Brain microvascular endothelial cell (primary cell): ENCODE measurements at regions not wholly inside any gene's neighbourhood (a gene's known extent, or its start where the extent isn't known, plus 50 kb on each side); places are given as distances from the start of the nearest gene placed in this dataset.
"Not testable (repeated sequence)": the region's sequence is repeated elsewhere in the genome, so short reads cannot be mapped to it uniquely, and the experiment has no call there.

Source experiments
- DNase-seq: peaks from one replicate; pipeline ENCODE4 v3.0.0-alpha.2; 2020
- H3K27ac ChIP-seq: fragments of 250-450 bp; sonication (Bioruptor Pico); 2 replicates; pipeline ENCODE4 v1.5.1; 2020; ENCODE audit warnings: mild to moderate bottlenecking, moderate library complexity
- H3K27me3 ChIP-seq: fragments of 250-450 bp; sonication (Bioruptor Pico); replicated peaks from 2 replicates; pipeline ENCODE4 v1.5.1; 2020; ENCODE audit warnings: mild to moderate bottlenecking
- H3K36me3 ChIP-seq: fragments of 250-450 bp; sonication (Bioruptor Pico); replicated peaks from 2 replicates; pipeline ENCODE4 v1.5.1; 2020; ENCODE audit warnings: mild to moderate bottlenecking
- H3K4me3 ChIP-seq: 2 replicates; pipeline ENCODE4 v1.5.1; 2011; ENCODE audit warnings: low read depth, mild to moderate bottlenecking, control low read depth, low read length, moderate library complexity
- in situ Hi-C: cut with HindIII; loops from 2 replicates; pipeline ENCODE4 v1.10.0; 2017; ENCODE audit warnings: low sequenced_read_pairs, low pct_ligation_motif_present
- TF ChIP-seq, protein P1 (sequence below): IDR thresholded peaks from 2 replicates; pipeline ENCODE4 v1.5.1; 2011; ENCODE audit warnings: low read depth, mild to moderate bottlenecking, moderate library complexity, low read length, control low read depth, inconsistent platforms; ENCODE audit errors: missing control alignments

DNA sequence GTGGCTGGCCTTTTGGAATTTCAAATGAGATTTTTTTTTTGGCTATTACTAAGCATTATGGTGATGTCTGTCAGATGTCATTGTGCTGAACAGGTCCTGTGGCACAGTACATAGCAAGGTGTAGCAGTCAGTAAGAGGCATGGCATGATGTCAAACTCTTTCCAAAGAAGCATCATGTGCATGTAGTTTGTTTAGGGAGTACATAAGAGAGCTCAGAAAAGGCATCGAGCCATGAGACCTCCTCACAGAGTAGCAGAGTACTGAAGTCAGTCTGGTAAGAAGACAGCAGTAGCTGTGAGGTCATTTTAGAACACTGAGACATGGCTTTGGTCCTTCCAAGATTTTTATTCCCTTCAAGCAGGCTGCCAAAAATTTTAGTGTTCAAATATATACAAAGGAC lies 134.9 kb upstream of the SPRED1 start:
- DNase-seq, result no peak
- Histone ChIP-seq H3K27me3 (no peaks in the 10 kb centered on the region), H3K4me3 (no peak overlapping the region), H3K36me3 (no peaks in the 10 kb centered on the region), H3K27ac (no peak overlapping the region)
- in situ Hi-C loops, result no loop called here
- TF ChIP-seq, protein P1, sequence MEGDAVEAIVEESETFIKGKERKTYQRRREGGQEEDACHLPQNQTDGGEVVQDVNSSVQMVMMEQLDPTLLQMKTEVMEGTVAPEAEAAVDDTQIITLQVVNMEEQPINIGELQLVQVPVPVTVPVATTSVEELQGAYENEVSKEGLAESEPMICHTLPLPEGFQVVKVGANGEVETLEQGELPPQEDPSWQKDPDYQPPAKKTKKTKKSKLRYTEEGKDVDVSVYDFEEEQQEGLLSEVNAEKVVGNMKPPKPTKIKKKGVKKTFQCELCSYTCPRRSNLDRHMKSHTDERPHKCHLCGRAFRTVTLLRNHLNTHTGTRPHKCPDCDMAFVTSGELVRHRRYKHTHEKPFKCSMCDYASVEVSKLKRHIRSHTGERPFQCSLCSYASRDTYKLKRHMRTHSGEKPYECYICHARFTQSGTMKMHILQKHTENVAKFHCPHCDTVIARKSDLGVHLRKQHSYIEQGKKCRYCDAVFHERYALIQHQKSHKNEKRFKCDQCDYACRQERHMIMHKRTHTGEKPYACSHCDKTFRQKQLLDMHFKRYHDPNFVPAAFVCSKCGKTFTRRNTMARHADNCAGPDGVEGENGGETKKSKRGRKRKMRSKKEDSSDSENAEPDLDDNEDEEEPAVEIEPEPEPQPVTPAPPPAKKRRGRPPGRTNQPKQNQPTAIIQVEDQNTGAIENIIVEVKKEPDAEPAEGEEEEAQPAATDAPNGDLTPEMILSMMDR, result no peak

DNA sequence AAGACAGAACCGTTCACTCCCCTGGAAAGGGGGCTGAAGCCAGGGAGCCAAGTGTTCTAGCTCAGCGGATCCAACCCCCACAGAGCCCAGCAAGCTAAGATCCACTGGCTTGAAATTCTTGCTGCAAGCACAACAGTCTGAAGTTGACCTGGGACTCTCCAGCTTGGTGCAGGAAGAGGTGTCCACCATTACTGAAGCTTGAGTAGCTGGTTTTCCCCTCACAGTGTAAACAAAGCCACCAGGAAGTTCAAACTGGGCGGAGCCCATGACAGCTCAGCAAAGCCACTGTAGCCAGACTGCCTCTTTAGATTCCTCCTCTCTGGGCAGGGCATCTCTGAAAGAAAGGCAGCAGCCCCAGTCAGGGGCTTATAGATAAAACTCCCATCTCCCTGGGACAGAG lies 132.8 kb upstream of the SPRED1 start:
- in situ Hi-C loops, H3K27me3 ChIP-seq, H3K4me3 ChIP-seq, DNase-seq, H3K27ac ChIP-seq, H3K36me3 ChIP-seq: not testable (repeated sequence)

DNA sequence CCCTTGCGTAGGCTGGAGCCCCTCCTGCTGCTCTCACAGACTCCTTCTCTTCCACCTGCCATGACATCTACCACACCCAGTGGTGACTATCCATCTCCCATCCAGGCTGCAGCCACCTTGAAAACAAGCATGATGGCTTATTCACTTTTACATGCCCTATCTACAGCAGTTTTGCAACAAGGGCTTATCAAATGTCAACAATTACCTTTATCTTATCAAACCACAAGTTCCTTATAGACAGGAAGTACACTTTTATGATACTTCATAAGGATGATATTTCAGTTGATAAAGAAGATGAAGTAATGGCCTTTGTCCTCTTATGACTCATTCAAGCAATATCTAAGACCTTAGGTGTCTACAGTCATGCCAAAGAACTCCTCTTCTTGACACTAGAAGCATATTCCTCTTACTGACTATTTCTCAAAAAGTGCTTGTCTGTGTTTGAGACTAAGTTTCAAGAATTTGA lies 125.3 kb upstream of the SPRED1 start:
- Histone ChIP-seq H3K27ac (no peak overlapping the region), H3K36me3 (no peaks in the 10 kb centered on the region), H3K27me3 (no peaks in the 10 kb centered on the region), H3K4me3 (no peak overlapping the region)
- DNase-seq, result no peak
- in situ Hi-C loops, result no loop called here
- TF ChIP-seq, protein P1, result no peak

DNA sequence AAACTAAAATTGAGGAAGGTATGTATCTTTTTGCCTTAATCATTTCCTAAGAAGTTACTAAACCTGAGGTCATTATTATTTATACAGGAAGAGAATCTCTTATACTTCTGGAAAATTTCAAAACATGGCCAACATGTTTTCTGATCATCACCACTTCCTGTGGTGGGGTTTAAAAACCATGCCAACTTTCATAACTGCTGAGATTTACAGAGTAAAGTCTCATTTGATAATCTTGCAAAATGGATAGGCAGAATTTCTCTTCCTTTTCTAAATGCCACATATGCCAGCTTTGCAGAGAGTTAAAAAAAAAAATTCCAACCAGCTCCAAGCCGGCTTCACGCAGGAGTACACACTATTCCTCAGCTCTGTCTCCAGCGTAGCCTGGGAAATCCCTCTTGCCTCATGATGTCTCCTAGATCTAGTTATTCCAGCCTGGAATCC lies 124.3 kb upstream of the SPRED1 start:
- no peak for DNase-seq
- in situ Hi-C loops, result no loop called here
- Histone ChIP-seq H3K27me3 (no peaks in the 10 kb centered on the region), H3K4me3 (no peak overlapping the region), H3K27ac (peak overlapping the region; percentile 75), H3K36me3 (no peaks in the 10 kb centered on the region)
- TF ChIP-seq, protein P1, result no peak

DNA sequence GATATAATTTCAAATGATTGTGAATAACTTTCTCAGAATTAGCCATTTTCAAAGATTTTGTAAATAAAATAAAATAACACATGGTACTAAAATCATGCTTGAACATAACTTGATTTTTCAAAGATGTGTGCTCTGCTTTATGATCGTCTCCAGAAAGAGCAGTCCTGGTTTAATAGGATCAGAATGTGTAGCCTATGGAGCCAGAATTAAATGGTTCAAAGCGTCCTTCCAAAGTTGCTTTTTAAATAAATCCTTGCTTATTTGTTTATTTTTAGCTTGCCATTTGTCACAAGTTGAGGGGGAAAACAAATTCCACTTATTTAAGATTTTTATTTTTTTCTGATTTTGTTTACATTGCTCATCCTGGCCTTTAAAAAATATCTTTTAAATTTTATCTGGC lies 123.7 kb upstream of the SPRED1 start:
- Histone ChIP-seq H3K4me3 (no peak overlapping the region), H3K27me3 (no peaks in the 10 kb centered on the region), H3K27ac (peak overlapping the region; percentile 75), H3K36me3 (no peaks in the 10 kb centered on the region)
- DNase-seq, result no peak
- in situ Hi-C loops, result no loop called here
- TF ChIP-seq, protein P1, result no peak

DNA sequence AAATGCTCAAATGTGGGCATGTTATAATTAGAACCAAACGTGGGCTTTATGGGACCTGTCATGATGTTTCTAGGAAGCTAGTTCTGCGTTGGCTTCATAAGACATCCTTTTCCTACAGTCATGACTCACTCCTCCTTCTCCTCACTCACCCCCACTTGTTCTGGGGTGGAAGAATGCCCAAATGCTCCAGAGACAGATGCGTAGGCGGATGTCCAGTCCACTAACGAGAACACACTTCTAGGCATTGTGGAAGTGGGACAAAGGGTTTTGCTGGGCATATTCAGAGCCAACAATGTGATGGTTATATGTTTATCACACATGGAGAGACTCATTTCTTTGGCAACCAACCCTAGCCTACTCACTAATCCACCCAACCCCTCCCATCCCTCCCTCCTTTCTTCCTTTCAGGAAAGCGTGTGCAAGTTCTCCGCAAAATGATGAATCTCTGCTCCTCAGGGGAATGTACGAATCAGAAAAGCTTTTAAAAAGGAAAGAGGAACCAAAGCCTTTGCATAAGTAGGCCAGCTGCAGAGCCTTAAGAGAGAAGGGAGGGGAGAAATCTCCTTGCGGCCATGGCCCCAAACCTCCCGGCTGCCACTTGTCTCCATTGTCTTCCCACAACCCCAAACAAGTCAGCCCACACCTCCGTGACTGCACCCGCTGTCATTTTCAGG lies 123.0 kb upstream of the SPRED1 start:
- Histone ChIP-seq H3K27me3 (no peaks in the 10 kb centered on the region), H3K27ac (peak overlapping the region; percentile 75), H3K36me3 (no peaks in the 10 kb centered on the region), H3K4me3 (peak overlapping the region; percentile 34)
- in situ Hi-C loops, result no loop called here
- TF ChIP-seq, protein P1, result no peak
- DNase-seq, result peak; percentile 96
